ENCODE measurements at regions not wholly inside any gene's neighbourhood (a gene's known extent, or its start where the extent isn't known, plus 50 kb on each side); places are given as distances from the start of the nearest gene placed in this dataset.

DNA sequence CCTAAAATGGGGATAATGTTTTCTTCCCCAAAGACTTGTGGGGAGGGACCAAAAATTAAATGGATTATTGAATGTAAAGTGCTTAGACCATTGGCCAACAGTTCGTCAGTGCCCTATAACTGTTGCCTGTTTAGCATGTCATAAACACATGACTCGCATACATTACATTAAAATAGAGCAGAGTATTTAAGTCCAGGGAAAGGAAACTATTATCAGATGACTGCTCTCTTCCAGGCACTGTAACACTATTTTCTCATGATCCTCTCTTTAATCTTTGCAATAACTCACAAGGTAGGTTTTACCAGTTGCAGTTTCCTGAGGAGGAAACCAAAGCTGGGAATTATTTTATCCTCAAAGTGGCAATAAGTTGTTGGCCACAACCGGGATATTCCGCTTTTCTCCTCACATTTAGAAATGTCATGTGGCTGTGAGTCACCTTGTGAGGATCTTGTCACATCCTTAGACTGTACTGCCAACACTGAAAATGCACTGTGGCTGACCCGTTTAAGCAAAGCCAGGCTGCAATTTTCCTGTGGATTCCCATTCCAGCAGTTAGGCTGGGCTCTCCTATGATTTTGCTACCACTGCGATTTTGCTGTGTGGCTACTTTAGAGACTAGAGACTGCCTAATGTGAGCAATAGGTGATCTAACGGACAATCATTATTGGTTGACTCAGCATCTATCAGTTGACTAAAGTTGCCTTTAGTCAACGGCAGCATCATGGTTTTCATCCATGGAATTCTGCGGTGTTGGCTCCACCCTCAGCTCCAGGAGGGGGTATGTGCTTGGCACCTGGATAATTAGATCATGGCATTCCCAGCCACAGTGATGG is 58.3 kb upstream of the DHX40 start:
- no peak for DNase-seq (ENCODE audit: low spot score)
- no peaks in the 10 kb centered on the region for H3K9me3 Mint-ChIP-seq
- no peaks in the 10 kb centered on the region for H3K27me3 Mint-ChIP-seq (ENCODE audit: insufficient read depth, low read depth, poor library complexity)
- Histone ChIP-seq H3K27me3 (ENCODE audit: insufficient read depth) (no peaks in the 10 kb centered on the region), H3K9me2 (ENCODE audit: insufficient read depth) (peaks cover 3% of the 10 kb centered on the region), H3K27ac (ENCODE audit: low read depth) (no peak overlapping the region), H3F3A (replicated peaks; ENCODE audit: low read depth) (no peaks in the 10 kb centered on the region), H3K4me1 (ENCODE audit: insufficient read depth) (no peaks in the 10 kb centered on the region), H3K36me3 (ENCODE audit: insufficient read depth) (no peaks in the 10 kb centered on the region), H2AFZ (no peak overlapping the region), H3K4me2 (no peak overlapping the region), H3K79me2 (replicated peaks; ENCODE audit: insufficient read depth) (no peaks in the 10 kb centered on the region), H4K20me1 (replicated peaks; ENCODE audit: insufficient read depth) (no peaks in the 10 kb centered on the region), H3K4me3 (no peak overlapping the region)
- no peaks in the 10 kb centered on the region for H3K36me3 Mint-ChIP-seq (ENCODE audit: low read depth)
- ATAC-seq: no peak
- TF ChIP-seq, protein P1, sequence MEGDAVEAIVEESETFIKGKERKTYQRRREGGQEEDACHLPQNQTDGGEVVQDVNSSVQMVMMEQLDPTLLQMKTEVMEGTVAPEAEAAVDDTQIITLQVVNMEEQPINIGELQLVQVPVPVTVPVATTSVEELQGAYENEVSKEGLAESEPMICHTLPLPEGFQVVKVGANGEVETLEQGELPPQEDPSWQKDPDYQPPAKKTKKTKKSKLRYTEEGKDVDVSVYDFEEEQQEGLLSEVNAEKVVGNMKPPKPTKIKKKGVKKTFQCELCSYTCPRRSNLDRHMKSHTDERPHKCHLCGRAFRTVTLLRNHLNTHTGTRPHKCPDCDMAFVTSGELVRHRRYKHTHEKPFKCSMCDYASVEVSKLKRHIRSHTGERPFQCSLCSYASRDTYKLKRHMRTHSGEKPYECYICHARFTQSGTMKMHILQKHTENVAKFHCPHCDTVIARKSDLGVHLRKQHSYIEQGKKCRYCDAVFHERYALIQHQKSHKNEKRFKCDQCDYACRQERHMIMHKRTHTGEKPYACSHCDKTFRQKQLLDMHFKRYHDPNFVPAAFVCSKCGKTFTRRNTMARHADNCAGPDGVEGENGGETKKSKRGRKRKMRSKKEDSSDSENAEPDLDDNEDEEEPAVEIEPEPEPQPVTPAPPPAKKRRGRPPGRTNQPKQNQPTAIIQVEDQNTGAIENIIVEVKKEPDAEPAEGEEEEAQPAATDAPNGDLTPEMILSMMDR (conservative IDR thresholded peaks at IDR 0.05; ENCODE audit: low read depth in 2 of 2): no peak
- no peak for TF ChIP-seq POLR2AphosphoS5 (IDR thresholded peaks at IDR 0.05; ENCODE audit: low read depth)
- no peak for TF ChIP-seq ZNF114 (CRISPR knock-in tag; IDR thresholded peaks at IDR 0.05)
- no peak for TF ChIP-seq JUNB (IDR thresholded peaks at IDR 0.05; ENCODE audit: unreplicated experiment)
- TF ChIP-seq ETS1 (IDR thresholded peaks at IDR 0.05): no peak
- no peak for TF ChIP-seq EZH2phosphoT487 (IDR thresholded peaks at IDR 0.05; ENCODE audit: unreplicated experiment)
- no peak for TF ChIP-seq STAT1 (IDR thresholded peaks at IDR 0.05; ENCODE audit: unreplicated experiment)
- no peak for TF ChIP-seq ZNF331 (CRISPR knock-in tag; IDR thresholded peaks at IDR 0.05; ENCODE audit: low read depth)
- TF ChIP-seq CREB1 (CRISPR knock-in tag; IDR thresholded peaks at IDR 0.05; ENCODE audit: low read depth): no peak
- no peak for TF ChIP-seq EZH2 (IDR thresholded peaks at IDR 0.05; ENCODE audit: low read depth, unreplicated experiment)
- no peak for TF ChIP-seq NANOG (IDR thresholded peaks at IDR 0.05; ENCODE audit: borderline replicate concordance)
- H3K27ac Mint-ChIP-seq: no peak overlapping the region
- no peak overlapping the region for H3K4me3 Mint-ChIP-seq
- peaks cover 4% of the 10 kb centered on the region; the same call in 2 of the 3 replicates for H3K4me1 Mint-ChIP-seq

DNA sequence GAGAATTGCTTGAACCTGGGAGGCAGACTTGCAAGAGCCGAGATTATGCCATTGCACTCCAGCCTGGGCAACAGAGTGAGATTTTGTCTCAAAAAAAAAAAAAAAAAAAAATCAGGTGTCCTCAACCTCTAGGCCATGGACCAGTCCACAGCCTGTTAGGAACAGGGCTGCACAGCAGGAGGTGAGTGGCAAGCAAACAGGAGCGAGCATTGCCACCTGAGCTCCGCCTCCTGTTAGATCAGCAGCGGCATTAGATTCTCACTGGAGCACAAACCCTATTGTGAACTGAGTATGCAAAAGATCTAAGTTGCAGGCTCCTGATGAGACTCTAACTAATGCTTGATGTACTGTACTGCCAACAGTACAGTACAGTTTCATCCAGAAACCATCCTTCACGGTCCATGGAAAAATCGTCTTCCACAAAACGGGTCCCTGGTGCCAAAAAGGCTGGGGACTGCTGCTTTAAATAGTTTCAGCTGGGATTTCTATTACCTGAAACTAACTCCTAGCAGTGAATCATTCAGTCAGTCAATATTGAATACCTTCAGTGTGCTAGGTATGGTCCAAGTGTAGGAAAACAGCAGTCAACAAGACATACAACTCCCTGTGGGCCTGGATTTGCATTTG is 56.3 kb upstream of the DHX40 start:
- H3K4me3 Mint-ChIP-seq: no peak overlapping the region
- H3K4me2 ChIP-seq: no peak overlapping the region
- ATAC-seq (peak; percentile 83), DNase-seq (ENCODE audit: low spot score) (peak; percentile 51)
- H3K4me3 ChIP-seq: no peak overlapping the region
- H3K4me1 Mint-ChIP-seq: peaks cover 6% of the 10 kb centered on the region; the same call in 2 of the 3 replicates
- TF ChIP-seq POLR2AphosphoS5 (IDR thresholded peaks at IDR 0.05; ENCODE audit: low read depth) (no peak), CREB1 (CRISPR knock-in tag; IDR thresholded peaks at IDR 0.05; ENCODE audit: low read depth) (no peak), JUNB (IDR thresholded peaks at IDR 0.05; ENCODE audit: unreplicated experiment) (no peak)
- H3K36me3 Mint-ChIP-seq (ENCODE audit: low read depth): no peaks in the 10 kb centered on the region
- H3K27ac Mint-ChIP-seq: no peak overlapping the region
- H3K27me3 ChIP-seq (ENCODE audit: insufficient read depth): no peaks in the 10 kb centered on the region
- peaks cover 3% of the 10 kb centered on the region for H3K9me2 ChIP-seq (ENCODE audit: insufficient read depth)
- H3K79me2 ChIP-seq (replicated peaks; ENCODE audit: insufficient read depth): no peaks in the 10 kb centered on the region
- H4K20me1 ChIP-seq (replicated peaks; ENCODE audit: insufficient read depth): no peaks in the 10 kb centered on the region
- H3K27ac ChIP-seq (ENCODE audit: low read depth): no peak overlapping the region
- no peaks in the 10 kb centered on the region for H3K4me1 ChIP-seq (ENCODE audit: insufficient read depth)
- no peaks in the 10 kb centered on the region for H3K27me3 Mint-ChIP-seq (ENCODE audit: insufficient read depth, low read depth, poor library complexity)
- no peaks in the 10 kb centered on the region for H3F3A ChIP-seq (replicated peaks; ENCODE audit: low read depth)
- no peaks in the 10 kb centered on the region for H3K9me3 Mint-ChIP-seq
- no peaks in the 10 kb centered on the region for H3K36me3 ChIP-seq (ENCODE audit: insufficient read depth)
- peak overlapping the region; percentile 90 for H2AFZ ChIP-seq
